Natural killer cell treated with Interleukin-12 subunit alpha and Interleukin-12 subunit beta and Interleukin-15 and Interleukin-18, amount 100 ng/mL, for 72 hours (primary cell): ENCODE measurements at regions not wholly inside any gene's neighbourhood (a gene's known extent, or its start where the extent isn't known, plus 50 kb on each side); places are given as distances from the start of the nearest gene placed in this dataset.
A peak's percentile ranks its signal among the peaks of the same experiment; 100 is the strongest.

Source experiments
- ATAC-seq, 2 donors: fragments of 150-1000 bp; cut with Tn5 transposase in 1 of 2; sonication (Bioruptor Pico), chemical (Tn5 transposase) in 1 of 2; 2 replicates each; pipeline ENCODE4 v1.10.0; 2021
- DNase-seq: peaks from one replicate; pipeline ENCODE4 v3.0.0; 2022; ENCODE audit warnings: low spot score
- H3K27ac Mint-ChIP-seq, 2 donors: 1 replicate in 1 of 2; 2 replicates in 1 of 2; pipeline ENCODE4 v1.8.0; 2022; ENCODE audit warnings: mixed read lengths in 2 of 2, mild to moderate bottlenecking in 1 of 2, moderate library complexity in 1 of 2
- H3K27me3 Mint-ChIP-seq, 2 donors: 1 replicate in 1 of 2; 2 replicates in 1 of 2; pipeline ENCODE4 v1.8.0; 2022; ENCODE audit warnings: mixed read lengths in 2 of 2
- H3K36me3 Mint-ChIP-seq: one replicate; pipeline ENCODE4 v1.8.0; 2022; ENCODE audit warnings: mixed read lengths
- H3K4me1 Mint-ChIP-seq, 2 donors: 1 replicate in 1 of 2; 2 replicates in 1 of 2; pipeline ENCODE4 v1.8.0; 2022; ENCODE audit warnings: low read depth in 2 of 2, mixed read lengths in 2 of 2, mild to moderate bottlenecking in 1 of 2
- H3K4me3 Mint-ChIP-seq: one replicate; pipeline ENCODE4 v1.8.0; 2022; ENCODE audit warnings: mixed read lengths
- H3K9me3 Mint-ChIP-seq: 2 replicates; pipeline ENCODE4 v1.8.0; 2022; ENCODE audit warnings: mixed read lengths

- Mint-ChIP-seq H3K36me3 (peaks cover 6% of the 10 kb centered on the region), H3K27ac (no peak overlapping the region), H3K27me3 (no peaks in the 10 kb centered on the region), H3K4me3 (no peak overlapping the region), H3K4me1 (no peaks in the 10 kb centered on the region), H3K9me3 (no peaks in the 10 kb centered on the region)
- no peak for DNase-seq
- ATAC-seq, result no peak
These were observed 267.7 kb upstream of the BCHE start for GRCh38 chr3:166104938-166105337.

- H3K9me3 Mint-ChIP-seq, result peaks cover 8% of the 10 kb centered on the region
- no peak overlapping the region for H3K27ac Mint-ChIP-seq
- no peak overlapping the region for H3K4me3 Mint-ChIP-seq
- ATAC-seq (no peak), DNase-seq (no peak)
- H3K27me3 Mint-ChIP-seq, result no peaks in the 10 kb centered on the region
- no peaks in the 10 kb centered on the region for H3K4me1 Mint-ChIP-seq
- no peaks in the 10 kb centered on the region for H3K36me3 Mint-ChIP-seq
These were observed 263.5 kb upstream of the BCHE start for GRCh38 chr3:166100730-166101129.

- Mint-ChIP-seq H3K36me3 (peaks cover 11% of the 10 kb centered on the region), H3K9me3 (peaks cover 17% of the 10 kb centered on the region), H3K27me3 (no peaks in the 10 kb centered on the region), H3K4me3 (no peak overlapping the region), H3K27ac (no peak overlapping the region), H3K4me1 (no peaks in the 10 kb centered on the region)
- no peak for ATAC-seq
- DNase-seq, result no peak
These were observed 252.4 kb upstream of the BCHE start for GRCh38 chr3:166089575-166089974.

GRCh38 chr3:166085164-166085856 is 248.1 kb upstream of the BCHE start:
- Mint-ChIP-seq H3K36me3 (peaks cover 5% of the 10 kb centered on the region), H3K4me1 (no peaks in the 10 kb centered on the region), H3K27ac (no peak overlapping the region), H3K4me3 (no peak overlapping the region), H3K27me3 (no peaks in the 10 kb centered on the region), H3K9me3 (peaks cover 4% of the 10 kb centered on the region)
- ATAC-seq, result no peak
- no peak for DNase-seq

DNA sequence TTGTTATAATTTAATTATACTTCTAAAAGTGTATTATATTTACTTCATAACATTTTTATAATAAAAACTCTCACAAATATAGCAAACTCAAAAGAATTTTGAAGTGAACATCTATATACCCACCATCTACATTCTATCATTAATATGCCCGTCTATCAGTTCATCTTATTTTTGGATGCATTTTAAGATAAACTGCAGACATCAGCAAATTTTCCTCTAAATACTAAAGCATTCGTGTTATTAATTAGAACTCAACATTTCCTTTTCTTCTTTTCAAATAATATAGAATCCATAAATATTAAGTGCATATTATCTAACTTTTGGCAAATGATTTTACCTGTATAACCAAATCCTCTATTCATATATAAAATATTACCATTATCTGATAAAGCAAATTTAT is 242.9 kb upstream of the BCHE start:
- Mint-ChIP-seq H3K9me3 (no peaks in the 10 kb centered on the region), H3K4me1 (no peaks in the 10 kb centered on the region), H3K4me3 (no peak overlapping the region), H3K27ac (no peak overlapping the region), H3K27me3 (no peaks in the 10 kb centered on the region), H3K36me3 (no peaks in the 10 kb centered on the region)
- ATAC-seq (no peak), DNase-seq (no peak)

DNA sequence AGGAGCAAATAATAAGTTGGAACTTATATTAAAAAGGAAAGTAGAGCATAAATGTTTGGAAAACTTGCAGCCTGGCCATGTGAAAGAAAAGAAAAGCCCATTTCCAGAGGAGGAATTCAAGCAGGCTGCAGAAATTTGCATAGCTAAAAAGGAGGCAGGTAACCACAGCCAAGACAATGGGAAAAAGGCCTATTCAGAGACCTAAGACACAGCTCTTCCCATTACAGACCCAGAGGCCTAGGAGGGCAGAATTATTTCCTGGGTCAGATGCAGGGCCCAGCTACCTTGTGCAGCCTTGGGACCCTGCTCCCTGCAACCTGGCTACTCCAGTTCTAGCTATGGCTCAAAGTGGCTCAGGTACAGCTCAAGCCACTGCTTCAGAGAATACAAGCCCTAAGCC is 234.6 kb upstream of the BCHE start:
- H3K9me3 Mint-ChIP-seq, result peaks cover 10% of the 10 kb centered on the region
- no peaks in the 10 kb centered on the region for H3K36me3 Mint-ChIP-seq
- no peaks in the 10 kb centered on the region for H3K27me3 Mint-ChIP-seq
- no peak for DNase-seq
- H3K4me3 Mint-ChIP-seq, result no peak overlapping the region
- H3K27ac Mint-ChIP-seq, result no peak overlapping the region
- no peak for ATAC-seq
- H3K4me1 Mint-ChIP-seq, result no peaks in the 10 kb centered on the region

GRCh38 chr3:166064476-166064875 is 227.3 kb upstream of the BCHE start:
- DNase-seq (no peak), ATAC-seq (no peak)
- no peak overlapping the region for H3K4me3 Mint-ChIP-seq
- no peaks in the 10 kb centered on the region for H3K36me3 Mint-ChIP-seq
- H3K27ac Mint-ChIP-seq, result no peak overlapping the region
- peaks cover 5% of the 10 kb centered on the region for H3K9me3 Mint-ChIP-seq
- no peaks in the 10 kb centered on the region for H3K4me1 Mint-ChIP-seq
- H3K27me3 Mint-ChIP-seq, result no peaks in the 10 kb centered on the region

DNA sequence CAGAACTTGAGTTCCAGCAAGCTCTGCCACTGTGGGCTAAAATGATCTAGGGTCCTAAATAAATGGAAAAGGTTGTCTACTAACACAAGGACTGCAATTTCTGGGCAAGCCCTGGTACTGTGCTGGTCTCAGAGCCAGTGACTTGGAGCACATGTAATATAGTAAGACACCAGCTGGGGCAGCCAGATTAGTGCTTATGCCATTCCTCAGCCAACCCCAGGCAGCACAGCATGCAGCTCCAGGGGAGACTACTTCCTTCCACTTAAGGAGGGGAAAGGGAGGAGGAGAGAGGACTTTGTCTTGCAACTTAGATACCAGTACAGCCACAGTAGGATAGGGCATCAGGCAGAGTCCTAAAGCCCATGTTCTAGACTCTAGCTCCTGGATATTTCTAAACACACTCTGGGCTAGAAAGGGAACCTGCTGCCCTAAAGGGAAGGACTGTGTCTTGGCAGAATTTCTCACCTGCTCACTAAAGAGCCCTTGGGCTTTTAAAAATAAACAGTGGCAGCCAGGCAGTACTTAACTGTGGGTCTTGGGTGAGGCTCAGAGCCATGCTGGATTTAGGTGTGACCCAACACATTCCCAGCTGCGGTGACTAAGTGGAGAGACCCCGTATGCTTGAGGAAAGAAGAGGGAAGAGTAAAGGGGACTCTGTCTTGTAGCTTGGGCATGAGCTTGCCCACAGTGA is 223.7 kb upstream of the BCHE start:
- ATAC-seq, result peak in 1 of 2 donors; percentile 32
- Mint-ChIP-seq H3K4me3 (no peak overlapping the region), H3K27ac (no peak overlapping the region), H3K27me3 (no peaks in the 10 kb centered on the region), H3K36me3 (no peaks in the 10 kb centered on the region), H3K4me1 (no peaks in the 10 kb centered on the region), H3K9me3 (peaks cover 8% of the 10 kb centered on the region)
- DNase-seq, result no peak

- Mint-ChIP-seq H3K36me3 (no peaks in the 10 kb centered on the region), H3K4me3 (no peak overlapping the region), H3K4me1 (no peaks in the 10 kb centered on the region), H3K9me3 (peaks cover 23% of the 10 kb centered on the region), H3K27ac (no peak overlapping the region), H3K27me3 (no peaks in the 10 kb centered on the region)
- DNase-seq, result no peak
- ATAC-seq, result no peak
These were observed 215.2 kb upstream of the BCHE start for GRCh38 chr3:166052440-166052839.

GRCh38 chr3:166029507-166029906 is 192.3 kb upstream of the BCHE start:
- Mint-ChIP-seq H3K4me3 (no peak overlapping the region), H3K27me3 (no peaks in the 10 kb centered on the region), H3K9me3 (peaks cover 15% of the 10 kb centered on the region), H3K27ac (no peak overlapping the region), H3K36me3 (peaks cover 9% of the 10 kb centered on the region), H3K4me1 (no peaks in the 10 kb centered on the region)
- ATAC-seq, result no peak
- DNase-seq, result no peak

- H3K27ac Mint-ChIP-seq, result no peak overlapping the region
- ATAC-seq, result no peak
- H3K36me3 Mint-ChIP-seq, result peaks cover 3% of the 10 kb centered on the region
These were observed 176.0 kb upstream of the BCHE start for GRCh38 chr3:166013073-166013679.

DNA sequence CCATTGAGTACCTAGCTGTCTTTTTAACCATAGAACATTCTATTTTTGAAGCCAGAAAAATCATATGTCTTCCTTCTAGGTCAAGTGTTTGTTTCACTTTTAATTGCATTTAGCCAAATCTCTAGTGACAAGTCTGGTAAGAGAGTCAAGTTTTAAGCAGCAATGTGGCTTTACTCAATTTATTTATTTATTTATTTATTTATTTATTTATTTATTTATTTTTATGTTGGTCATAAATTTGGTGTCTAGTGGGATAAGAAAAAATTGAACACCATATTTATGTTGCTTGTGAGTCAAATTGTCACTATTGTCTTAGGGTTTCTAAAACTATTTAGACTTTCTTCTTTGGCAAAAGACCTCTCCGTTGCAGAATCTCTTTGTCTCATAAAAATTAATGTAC is 174.5 kb upstream of the BCHE start:
- Mint-ChIP-seq H3K9me3 (peaks cover 6% of the 10 kb centered on the region), H3K4me1 (no peaks in the 10 kb centered on the region), H3K4me3 (no peak overlapping the region), H3K27me3 (no peaks in the 10 kb centered on the region), H3K27ac (no peak overlapping the region), H3K36me3 (no peaks in the 10 kb centered on the region)
- DNase-seq (no peak), ATAC-seq (no peak)

More at GRCh38 chr3:166013073-166013679, 176.0 kb upstream of the BCHE start:
- no peak for DNase-seq
- no peaks in the 10 kb centered on the region for H3K27me3 Mint-ChIP-seq
- peaks cover 4% of the 10 kb centered on the region for H3K9me3 Mint-ChIP-seq
- H3K4me3 Mint-ChIP-seq, result no peak overlapping the region
- H3K4me1 Mint-ChIP-seq, result no peaks in the 10 kb centered on the region

- DNase-seq, result no peak
- ATAC-seq, result no peak
- no peaks in the 10 kb centered on the region for H3K36me3 Mint-ChIP-seq
- no peaks in the 10 kb centered on the region for H3K27me3 Mint-ChIP-seq
- H3K4me3 Mint-ChIP-seq, result no peak overlapping the region
- no peaks in the 10 kb centered on the region for H3K4me1 Mint-ChIP-seq
- peaks cover 9% of the 10 kb centered on the region for H3K9me3 Mint-ChIP-seq
- no peak overlapping the region for H3K27ac Mint-ChIP-seq
These were observed 167.9 kb upstream of the BCHE start for GRCh38 chr3:166005126-166005525.

DNA sequence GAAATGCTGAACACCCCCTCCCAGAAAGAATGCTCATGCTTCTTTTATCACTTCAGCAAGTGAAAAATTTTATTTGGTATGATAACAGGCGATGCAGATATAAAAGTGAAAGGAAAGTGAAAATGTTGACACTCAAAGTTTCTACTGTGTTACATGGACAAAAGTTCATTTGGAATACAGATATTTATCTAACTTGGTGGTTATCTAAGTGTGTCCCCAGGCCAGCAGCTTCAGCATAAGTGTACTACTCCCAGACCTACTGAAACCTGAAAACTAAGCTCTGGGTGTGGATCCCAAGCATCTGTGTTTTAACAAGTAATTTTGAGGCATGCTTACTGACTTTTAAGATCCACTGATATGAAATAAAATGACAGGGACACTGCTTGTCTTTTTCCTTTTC is 157.1 kb upstream of the BCHE start:
- no peak overlapping the region for H3K4me3 Mint-ChIP-seq
- no peak for DNase-seq
- H3K36me3 Mint-ChIP-seq, result no peaks in the 10 kb centered on the region
- H3K4me1 Mint-ChIP-seq, result no peaks in the 10 kb centered on the region
- peaks cover 4% of the 10 kb centered on the region for H3K9me3 Mint-ChIP-seq
- ATAC-seq, result no peak
- no peaks in the 10 kb centered on the region for H3K27me3 Mint-ChIP-seq
- H3K27ac Mint-ChIP-seq, result no peak overlapping the region
